ENCODE measurements at regions not wholly inside any gene's neighbourhood (a gene's known extent, or its start where the extent isn't known, plus 50 kb on each side); places are given as distances from the start of the nearest gene placed in this dataset.

GRCh38 chr2:180125245-180125962, 118.3 kb upstream of the CWC22 start:
- Histone ChIP-seq H3K36me3 (ENCODE audit: low read depth) (no peaks in the 10 kb centered on the region), H3K9me3 (no peaks in the 10 kb centered on the region), H3K4me1 (ENCODE audit: low read depth) (peaks cover 8% of the 10 kb centered on the region), H3K4me3 (no peak overlapping the region)
- TF ChIP-seq, protein P1, sequence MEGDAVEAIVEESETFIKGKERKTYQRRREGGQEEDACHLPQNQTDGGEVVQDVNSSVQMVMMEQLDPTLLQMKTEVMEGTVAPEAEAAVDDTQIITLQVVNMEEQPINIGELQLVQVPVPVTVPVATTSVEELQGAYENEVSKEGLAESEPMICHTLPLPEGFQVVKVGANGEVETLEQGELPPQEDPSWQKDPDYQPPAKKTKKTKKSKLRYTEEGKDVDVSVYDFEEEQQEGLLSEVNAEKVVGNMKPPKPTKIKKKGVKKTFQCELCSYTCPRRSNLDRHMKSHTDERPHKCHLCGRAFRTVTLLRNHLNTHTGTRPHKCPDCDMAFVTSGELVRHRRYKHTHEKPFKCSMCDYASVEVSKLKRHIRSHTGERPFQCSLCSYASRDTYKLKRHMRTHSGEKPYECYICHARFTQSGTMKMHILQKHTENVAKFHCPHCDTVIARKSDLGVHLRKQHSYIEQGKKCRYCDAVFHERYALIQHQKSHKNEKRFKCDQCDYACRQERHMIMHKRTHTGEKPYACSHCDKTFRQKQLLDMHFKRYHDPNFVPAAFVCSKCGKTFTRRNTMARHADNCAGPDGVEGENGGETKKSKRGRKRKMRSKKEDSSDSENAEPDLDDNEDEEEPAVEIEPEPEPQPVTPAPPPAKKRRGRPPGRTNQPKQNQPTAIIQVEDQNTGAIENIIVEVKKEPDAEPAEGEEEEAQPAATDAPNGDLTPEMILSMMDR (IDR thresholded peaks at IDR 0.05), result peak; percentile 30
- peak; percentile 89 for ATAC-seq
- intact Hi-C loops (cut with DNase I, micrococcal nuclease), result loop anchor here (5.0 to 10.0 kb wide), 3 partner anchors 932 to 1589 kb away; no protein-coding TSS in a partner anchor
- DNase-seq, result peak in 2 of 3 donors; percentile 36 to 69

DNA sequence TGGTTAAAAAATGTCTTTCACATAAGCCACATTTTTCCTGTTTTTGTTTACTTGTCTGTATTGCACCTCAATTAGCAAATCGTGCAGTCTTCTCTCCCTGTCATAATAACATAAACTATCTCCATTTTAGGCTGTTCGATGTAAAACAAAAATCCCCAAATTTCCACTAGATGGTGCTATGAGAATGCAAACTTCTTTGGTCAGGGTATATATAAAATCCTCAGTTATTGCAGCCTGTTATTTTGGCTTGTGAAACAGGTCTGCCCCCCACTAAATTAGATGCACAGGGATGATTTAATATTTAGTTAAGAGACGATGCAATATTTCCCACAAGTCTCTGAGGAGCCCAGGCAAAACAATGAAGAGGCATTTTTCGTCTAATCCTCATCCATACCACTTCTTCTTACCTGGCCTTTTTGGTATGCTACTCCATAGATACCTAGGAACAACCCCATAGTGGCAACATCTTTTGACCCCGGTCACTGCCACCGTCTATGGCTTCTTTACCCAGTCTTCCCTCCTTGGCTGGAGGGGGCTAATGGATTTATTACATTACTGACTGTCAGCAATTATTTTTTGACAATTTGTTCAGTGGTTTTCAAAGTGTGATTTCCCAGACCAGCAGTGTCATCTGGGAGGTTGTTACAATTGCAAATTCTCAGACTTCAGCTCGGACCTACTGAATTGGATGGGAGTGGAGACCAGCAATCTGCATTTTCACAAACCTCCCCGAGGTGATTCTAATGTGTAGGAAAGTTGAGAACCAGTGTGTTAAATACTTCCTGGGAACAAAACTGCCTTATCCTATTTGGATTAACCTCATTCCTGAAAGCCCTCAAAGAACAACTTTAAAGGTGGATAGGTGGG, 117.4 kb upstream of the CWC22 start:
- H3K4me1 ChIP-seq (ENCODE audit: low read depth), result peaks cover 8% of the 10 kb centered on the region
- ATAC-seq (peak; percentile 55), DNase-seq (peak in 1 of 3 donors; percentile 16)
- H3K9me3 ChIP-seq, result no peaks in the 10 kb centered on the region
- intact Hi-C loops (cut with DNase I, micrococcal nuclease), result loop anchor here (5.0 to 10.0 kb wide), 3 partner anchors 933 to 1590 kb away; no protein-coding TSS in a partner anchor
- TF ChIP-seq, protein P1 (IDR thresholded peaks at IDR 0.05), result no peak
- no peaks in the 10 kb centered on the region for H3K36me3 ChIP-seq (ENCODE audit: low read depth)
- no peak overlapping the region for H3K4me3 ChIP-seq

DNA sequence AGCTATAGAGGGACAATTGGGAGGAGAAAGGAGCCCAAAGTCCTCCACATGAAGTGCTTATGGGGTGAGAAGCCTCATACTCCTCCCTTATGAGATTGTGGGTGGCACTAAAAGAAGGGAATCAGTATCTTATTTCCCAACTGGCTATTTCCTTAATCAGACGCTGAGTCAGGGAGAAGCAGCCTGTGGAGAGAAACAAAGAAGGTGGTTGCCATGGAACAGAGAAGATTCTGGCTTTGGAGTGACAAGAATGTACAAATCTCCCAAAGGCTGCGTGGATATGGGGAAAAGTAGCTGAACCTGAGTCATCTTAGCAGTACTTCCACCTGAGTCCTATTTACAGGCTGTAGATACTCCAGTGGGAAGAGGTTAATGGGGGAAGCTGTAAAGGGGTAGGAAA, 115.8 kb upstream of the CWC22 start:
- Histone ChIP-seq H3K9me3 (no peaks in the 10 kb centered on the region), H3K4me1 (ENCODE audit: low read depth) (peaks cover 8% of the 10 kb centered on the region), H3K4me3 (no peak overlapping the region), H3K36me3 (ENCODE audit: low read depth) (no peaks in the 10 kb centered on the region)
- ATAC-seq, result no peak
- no peak for DNase-seq
- intact Hi-C loops (cut with DNase I, micrococcal nuclease), result loop anchor here (10.0 kb wide), 2 partner anchors 1342 to 1592 kb away; no protein-coding TSS in a partner anchor
- TF ChIP-seq, protein P1 (IDR thresholded peaks at IDR 0.05), result no peak

- DNase-seq, result no peak
- Histone ChIP-seq H3K36me3 (ENCODE audit: low read depth) (no peaks in the 10 kb centered on the region), H3K4me1 (ENCODE audit: low read depth) (no peaks in the 10 kb centered on the region), H3K9me3 (no peaks in the 10 kb centered on the region), H3K4me3 (no peak overlapping the region)
- no peak for ATAC-seq
- intact Hi-C loops (cut with DNase I, micrococcal nuclease), result no loop called here
- TF ChIP-seq, protein P1 (IDR thresholded peaks at IDR 0.05), result no peak
Observed at GRCh38 chr2:180115675-180116074, 108.6 kb upstream of the CWC22 start.

DNA sequence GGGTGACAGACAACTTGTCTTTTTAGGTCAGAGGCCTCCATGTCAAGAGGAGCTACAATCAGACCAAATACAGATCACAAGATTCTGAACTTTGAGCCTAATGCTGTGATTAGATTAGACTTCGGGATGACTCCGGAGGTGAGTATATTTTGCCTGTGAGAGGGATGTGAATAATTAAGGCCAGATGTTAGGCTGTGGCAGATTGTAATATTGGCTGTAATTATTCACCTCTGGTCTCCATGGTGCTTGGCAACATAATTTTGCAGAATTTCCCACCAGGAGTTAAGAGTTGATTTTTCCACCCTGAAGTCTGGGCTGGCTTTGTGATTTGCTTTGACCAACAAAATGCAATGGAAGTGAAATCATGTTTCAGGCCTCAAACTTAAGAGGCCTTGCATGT, 108.2 kb upstream of the CWC22 start:
- H3K36me3 ChIP-seq (ENCODE audit: low read depth), result no peaks in the 10 kb centered on the region
- intact Hi-C loops (cut with DNase I, micrococcal nuclease), result no loop called here
- no peaks in the 10 kb centered on the region for H3K9me3 ChIP-seq
- ATAC-seq (no peak), DNase-seq (no peak)
- no peaks in the 10 kb centered on the region for H3K4me1 ChIP-seq (ENCODE audit: low read depth)
- TF ChIP-seq, protein P1 (IDR thresholded peaks at IDR 0.05), result no peak
- no peak overlapping the region for H3K4me3 ChIP-seq
